Jurkat, Clone E6-1 (cell line): ENCODE measurements at regions not wholly inside any gene's neighbourhood (a gene's known extent, or its start where the extent isn't known, plus 50 kb on each side); places are given as distances from the start of the nearest gene placed in this dataset.

ENCODE experiments used
- DNase-seq: peaks from one replicate; pipeline ENCODE4 v3.0.0-alpha.2; 2011; ENCODE audit warnings: low read depth, low spot score
- H3K4me3 ChIP-seq: 2 replicates; pipeline ENCODE4 v1.5.1; 2011; ENCODE audit warnings: mild to moderate bottlenecking, low read length, control low read depth, moderate library complexity

DNA sequence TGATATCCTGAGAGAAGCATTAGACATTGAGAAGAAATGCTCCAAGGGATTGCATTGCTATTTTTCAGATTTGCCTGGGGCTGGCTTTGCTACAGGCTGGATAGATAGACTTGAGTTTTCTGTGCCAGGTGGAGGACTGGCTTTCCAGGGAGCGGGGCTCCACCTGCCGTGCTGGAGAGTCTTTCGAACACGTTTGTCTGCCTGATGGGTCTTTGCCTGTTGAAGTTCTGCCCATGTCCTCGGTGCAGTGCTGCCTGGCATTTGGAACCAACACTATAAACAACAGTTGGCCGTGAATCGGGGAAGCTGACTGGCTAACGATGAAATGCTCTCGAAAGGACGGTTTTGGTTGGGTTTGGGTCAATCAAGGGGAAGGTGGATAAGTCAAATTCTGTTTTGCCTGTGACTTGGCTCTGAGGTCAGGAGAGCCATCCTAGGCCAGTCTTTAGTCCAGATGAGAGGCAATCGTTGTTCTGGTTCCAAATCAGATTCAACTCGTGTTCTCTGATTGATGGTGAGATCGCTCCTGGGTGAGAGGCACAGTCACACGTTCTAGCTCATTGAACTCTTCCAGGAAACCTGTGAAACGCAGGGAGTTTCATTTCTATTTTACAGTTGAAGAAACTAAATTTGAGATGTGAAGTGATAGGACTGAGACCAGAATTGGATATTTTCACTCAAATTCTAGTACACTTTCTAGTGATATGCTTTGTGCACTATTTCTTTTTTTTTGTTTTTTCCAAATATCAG is 599.0 kb downstream of the TYW1 start:
- no peak for DNase-seq

DNA sequence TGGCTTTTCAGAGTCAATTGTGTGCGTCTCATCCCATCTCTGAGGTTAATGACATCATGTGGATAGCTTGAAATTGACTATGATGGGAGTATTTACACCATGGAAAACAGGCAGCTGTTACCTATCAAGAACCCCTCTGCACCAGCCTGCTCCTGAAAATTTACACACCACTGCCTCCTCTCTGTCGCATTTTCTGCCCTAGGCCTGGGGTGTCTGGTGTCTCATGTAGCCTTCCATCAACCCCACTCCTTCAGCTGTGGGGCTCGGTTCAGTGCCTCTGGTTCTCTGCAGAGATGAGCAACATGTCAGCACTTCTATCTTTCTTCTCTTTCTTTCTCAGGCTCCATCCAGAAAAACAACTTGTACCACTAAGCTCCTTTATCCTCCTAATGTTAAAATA is 600.5 kb downstream of the TYW1 start:
- no peak for DNase-seq

More for the DNA sequence above, 599.0 kb downstream of the TYW1 start:
- no peak overlapping the region for H3K4me3 ChIP-seq

DNA sequence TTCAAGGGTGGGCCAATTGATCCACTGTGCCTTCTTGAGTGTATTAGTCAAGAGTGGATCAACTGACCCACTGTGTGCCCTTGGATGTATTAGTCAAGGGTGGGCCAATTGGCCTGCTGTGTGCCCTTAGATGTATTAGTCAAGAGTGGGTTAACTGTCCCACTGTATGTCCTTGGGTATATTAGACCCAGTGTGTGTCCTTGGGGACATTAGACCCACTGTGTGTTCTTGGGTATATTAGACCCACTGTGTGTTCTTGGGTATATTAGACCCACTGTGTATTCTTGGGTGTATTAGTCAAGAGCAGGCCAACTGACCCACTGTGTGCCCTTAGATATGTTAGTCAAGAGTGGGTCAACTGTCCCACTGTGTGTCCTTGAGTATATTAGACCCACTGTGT is 601.8 kb downstream of the TYW1 start:
- H3K4me3 ChIP-seq: no peak overlapping the region

More for the DNA sequence above, 600.5 kb downstream of the TYW1 start:
- H3K4me3 ChIP-seq: no peak overlapping the region

DNA sequence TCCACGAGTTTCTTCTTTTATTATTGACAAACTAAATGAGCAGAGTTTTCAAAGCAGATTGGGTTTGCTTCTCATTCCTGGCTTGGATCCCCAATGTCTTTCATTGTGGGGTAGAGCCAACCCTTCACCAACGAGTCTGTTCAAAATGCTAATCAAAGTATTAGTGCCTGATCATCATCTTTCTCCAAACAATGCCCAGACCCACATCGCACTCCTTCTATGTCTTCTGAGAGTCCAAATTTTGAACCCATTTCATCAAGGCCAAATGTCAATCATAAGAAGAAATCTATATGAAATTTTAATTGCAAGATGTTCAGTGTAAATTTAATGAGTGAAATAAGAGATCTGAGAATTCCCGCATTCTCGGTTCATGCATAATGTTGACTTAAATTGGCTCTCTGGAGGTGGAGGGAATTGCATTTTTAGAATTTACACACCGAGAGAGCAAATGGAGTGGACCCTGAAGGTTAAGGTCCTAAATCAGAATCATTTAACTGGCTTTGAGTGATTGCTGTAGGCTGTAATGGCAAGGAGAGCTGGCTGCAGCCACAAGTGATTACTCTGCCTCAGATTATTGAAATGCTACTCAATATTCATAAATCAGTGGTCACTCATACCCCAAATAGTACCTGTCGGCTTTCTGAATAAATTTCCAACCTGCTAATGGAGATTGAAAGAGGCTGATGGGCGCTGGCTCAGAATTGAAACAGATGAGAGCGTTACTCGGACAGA is 602.9 kb downstream of the TYW1 start:
- DNase-seq: no peak
- no peak overlapping the region for H3K4me3 ChIP-seq

More for the DNA sequence above, 601.8 kb downstream of the TYW1 start:
- DNase-seq: no peak

DNA sequence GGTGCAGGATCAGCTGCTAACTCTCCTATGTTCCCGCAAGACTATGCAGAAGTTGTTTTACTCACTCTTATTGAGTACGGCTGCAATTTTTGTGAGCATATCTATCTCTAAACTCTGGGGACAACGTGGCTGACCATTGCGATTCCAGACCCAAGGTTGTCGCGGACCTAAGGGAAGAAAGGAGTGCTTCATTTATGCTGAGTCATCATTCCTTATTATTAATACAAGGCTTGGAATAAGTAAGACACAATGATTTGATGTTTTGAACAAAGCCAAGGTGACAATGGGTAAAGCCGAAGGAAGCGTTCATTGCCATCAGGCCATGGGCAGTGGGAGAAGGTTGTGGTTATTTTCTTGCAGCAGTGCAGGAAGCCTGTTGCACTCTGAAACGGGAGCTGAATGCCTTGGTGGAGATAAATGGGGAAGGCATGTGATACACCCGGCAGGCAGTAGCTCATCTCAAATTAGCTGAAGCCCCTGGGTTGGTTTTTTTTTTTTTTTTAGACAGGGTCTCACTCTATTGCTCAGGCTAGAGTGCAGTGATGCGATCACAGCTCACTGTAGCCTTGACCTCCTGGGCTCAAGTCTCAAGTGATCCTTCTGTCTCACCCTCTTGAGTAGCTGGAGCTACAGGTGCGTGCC is 605.7 kb downstream of the TYW1 start:
- DNase-seq: no peak
- no peak overlapping the region for H3K4me3 ChIP-seq

DNA sequence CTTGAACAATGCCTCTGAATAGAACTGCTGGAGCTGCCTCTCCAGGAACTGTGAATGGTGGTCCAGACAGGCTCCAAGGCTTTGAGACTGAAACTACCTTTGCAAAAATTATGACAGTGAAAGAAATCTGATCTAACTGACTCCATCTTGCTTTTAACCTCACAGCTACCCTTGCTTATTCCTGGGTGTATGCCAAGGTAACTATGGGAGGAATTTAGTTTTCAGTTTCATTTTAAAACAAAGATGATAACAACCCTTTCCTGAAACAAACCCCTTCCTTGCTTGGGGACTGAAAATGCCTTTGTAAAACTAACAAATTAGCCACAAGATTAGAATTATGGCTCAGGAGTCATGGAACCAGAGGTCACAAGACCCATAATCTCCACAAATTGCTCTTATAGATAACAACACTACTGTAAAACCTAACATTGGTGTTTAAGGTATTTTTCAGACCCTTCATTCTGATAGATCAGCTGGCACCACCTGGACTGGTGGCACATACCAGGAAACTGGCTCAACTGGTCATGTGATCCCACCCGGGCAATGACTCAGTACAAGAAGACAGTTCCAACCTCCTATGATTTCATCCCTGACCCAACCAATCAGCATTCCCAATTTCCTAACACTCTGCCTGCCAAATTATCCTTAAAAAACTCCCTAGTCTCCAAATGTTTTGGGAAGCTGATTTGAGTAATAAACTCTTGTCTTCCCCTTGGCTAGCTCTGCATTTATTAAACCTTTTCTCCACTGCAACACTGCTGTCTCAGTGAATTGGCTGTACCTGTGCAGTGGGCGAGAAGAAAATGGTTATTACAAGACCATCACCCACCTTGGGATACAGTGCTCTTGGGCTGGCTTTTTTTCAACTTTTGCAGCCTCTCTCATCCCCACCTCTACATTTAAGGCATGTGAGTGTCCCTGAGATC is 608.1 kb downstream of the TYW1 start:
- no peak for DNase-seq
- H3K4me3 ChIP-seq: no peak overlapping the region

DNA sequence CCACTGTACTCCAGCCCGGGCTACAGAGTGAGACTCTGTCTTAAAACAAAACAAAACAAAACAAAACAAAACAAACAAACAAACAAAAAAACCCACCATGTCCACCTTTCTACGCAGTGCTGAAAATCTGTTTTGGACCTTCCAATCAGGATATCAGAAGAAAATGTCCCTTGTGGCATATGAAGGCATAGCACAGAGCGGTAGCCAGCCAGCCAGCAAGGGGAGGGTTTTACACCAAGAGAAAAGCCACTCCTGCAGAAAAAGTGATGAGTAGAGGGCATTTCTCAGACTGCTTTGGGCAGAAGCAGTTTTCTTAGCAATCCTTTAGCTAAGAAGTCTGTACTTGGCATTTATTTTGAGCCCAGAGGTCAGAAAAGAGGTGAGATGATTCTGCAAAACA is 612.2 kb downstream of the TYW1 start:
- DNase-seq: no peak

DNA sequence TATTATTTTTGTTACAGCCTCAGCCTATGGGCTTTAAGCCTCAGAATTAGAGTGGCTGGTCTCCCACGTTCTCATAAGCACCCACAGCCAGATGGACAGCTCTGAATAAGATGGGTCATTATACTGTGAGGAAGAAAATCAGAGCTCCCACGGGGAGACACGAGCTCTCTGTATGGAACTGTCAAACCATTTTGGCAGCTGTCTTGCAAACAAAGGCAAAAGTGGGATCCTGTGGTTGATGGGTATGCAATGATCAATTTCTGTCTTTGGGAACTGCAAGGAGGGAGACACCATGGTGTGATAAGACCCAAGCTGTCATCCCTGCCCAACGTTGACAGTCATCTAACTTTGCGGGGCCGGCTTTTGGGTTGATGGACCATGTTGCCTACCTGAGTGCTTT is 614.3 kb downstream of the TYW1 start:
- no peak overlapping the region for H3K4me3 ChIP-seq
- no peak for DNase-seq

More for the DNA sequence above, 612.2 kb downstream of the TYW1 start:
- no peak overlapping the region for H3K4me3 ChIP-seq

DNA sequence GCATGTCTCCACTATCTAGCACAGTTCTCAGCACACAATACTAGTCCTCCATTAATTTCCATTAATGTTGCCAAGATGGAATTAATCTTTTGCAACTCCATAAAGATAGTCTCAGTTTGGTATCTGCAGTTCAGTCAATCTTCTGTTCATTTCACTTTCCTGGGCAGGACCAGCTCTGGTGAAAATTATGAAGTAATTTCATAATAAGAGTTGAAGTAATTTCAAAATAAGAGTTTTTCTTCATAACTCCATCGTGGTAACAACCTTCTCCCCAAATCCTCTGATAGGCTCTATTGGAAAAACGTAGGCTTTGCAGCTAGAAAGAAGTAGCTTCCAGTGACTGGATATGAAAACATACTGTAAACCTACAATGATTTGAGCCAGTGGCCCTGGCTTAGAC is 618.2 kb downstream of the TYW1 start:
- no peak overlapping the region for H3K4me3 ChIP-seq
- no peak for DNase-seq

DNA sequence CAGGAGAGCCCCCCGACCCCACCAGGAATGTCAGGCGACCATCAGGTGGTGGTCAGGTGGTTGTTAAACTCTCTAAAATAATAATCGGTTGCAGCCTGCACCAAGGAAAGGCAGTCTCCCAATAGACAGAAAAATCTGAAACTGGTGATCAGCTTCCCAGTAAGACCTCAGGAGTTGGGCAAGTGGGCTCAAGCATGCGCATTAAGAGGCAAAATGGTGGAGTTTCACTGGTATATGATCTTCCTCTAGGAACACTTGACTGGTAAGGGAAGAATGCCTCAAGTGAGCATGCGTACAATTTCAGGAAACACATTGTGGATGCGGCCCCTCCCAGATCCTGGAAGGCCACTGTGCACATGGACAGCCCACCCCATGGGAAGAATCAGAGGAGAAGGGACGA is 619.9 kb downstream of the TYW1 start:
- no peak for DNase-seq
- H3K4me3 ChIP-seq: no peak overlapping the region

DNA sequence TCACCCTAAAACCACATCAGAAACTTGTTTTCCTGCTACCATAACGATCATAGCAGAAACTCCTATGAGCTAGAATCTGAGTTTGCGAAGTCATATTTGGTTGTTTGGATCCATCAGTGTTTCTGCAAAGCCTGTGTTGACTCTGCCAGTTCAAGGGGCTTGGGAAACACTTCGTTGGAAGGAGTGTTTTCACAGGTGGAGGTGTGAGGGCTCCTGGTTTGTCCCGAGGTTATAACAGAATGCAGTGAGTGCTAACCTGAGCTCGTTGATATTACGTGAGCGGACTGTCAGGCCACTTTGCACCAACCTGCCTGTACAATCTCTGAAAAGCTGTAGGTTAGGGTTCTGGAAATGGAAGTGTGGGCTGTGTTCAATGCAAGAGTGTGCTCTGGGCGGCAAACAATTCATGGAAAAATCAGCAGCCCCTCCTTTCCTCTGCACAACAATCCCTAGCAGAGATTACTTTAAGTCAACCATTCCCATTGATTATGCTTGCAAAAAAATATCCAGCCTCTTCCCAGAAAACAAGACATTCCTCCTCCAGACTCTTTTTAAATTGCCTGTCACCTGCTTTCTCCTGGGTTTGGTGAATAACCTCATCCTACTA is 622.0 kb downstream of the TYW1 start:
- H3K4me3 ChIP-seq: no peak overlapping the region
- DNase-seq: no peak

DNA sequence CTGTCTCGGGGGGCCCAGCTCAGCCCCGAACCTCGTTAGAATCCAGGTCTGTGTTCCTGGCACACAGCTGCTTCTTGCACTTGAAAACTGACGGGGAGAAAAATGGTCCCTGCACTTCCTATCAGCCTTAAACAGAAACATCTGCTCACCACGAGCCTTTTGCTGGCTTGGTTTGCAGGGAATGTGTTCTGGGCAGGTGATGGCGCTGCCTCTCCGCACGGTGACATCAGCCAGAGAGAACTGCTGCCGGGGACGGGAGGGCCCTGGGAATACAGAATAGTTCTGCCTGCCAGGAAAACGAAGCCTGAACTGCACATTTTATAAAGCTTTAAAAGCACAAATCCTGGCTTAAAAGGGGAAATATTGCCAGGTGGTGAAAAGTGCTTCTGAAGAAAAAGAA is 622.5 kb downstream of the TYW1 start:
- no peak overlapping the region for H3K4me3 ChIP-seq
- DNase-seq: no peak

DNA sequence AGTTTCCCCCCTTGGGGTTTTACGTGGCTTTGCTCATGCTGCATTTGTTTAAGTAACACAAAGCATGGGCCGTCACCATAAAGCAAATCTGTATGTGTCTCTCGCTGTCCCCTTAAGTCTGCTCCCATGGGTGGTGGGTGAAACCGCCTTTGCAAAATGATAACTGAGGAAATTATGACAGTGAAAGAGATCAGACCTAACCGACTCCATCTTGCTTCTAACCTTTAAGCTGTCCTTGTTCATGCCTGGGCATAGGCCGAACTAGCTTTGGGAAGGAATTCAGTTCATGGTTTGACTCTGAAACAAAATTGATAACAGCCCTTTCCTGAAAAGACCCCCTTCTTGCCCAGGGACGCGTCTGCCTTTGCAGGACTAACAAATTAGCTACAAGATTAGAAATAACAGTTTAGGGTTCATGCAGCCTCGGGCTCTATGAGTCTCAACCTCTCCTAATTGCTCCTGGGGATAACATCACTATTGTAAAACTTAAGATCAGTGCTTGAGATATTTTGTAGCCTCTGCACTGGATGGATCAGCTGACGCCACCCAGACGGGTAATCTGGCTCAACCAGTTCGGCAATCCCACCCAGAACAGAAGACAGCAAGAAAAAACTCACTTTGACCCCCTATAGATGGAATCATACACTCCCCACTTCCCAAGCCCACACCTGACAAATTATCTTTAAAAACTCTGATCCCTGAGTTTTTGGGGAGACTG is 623.7 kb downstream of the TYW1 start:
- H3K4me3 ChIP-seq: no peak overlapping the region
- no peak for DNase-seq

DNA sequence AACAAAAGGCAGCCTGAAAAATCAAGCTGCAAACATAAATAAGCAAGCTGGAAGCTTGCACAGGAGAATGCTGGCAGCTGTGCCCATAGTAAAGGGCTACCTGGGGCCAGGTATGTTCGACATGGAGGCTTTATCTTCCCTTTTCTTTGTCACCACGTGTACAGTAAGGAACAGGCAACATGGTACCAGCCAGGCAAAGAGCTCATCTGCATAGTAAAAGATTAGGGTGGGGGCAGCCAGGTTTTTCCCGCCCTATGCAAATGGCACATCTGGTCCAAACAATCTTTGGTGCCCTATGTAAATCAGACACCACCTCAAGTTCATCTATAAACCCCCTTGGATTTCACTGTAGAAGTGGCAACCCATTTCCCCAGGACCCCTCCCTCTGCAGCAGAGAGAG is 625.1 kb downstream of the TYW1 start:
- no peak for DNase-seq
- no peak overlapping the region for H3K4me3 ChIP-seq

DNA sequence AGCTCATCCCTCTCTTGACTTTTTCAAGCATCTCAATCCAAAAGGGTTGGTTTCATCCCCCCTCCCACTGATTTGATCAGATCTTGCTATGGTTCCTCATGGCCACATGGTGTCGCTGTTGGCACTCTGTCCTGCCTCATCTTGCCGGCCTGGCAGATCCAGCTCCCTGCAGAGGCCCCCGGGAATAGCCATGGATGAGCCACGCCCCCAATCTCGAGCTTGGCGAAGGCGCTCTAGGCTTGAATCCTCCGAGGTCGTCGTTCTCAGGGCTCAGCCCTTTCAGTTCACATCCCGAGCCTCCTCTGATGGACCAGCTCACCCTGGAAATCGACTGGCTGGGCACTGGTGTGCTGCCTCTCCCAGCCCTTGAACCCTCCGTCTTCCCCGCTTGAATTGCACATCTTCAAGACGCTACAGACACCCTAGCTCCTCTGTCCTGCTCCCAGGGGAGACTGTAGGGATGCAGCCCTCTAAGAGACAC is 628.7 kb downstream of the TYW1 start:
- H3K4me3 ChIP-seq: no peak overlapping the region
- peak; percentile 11 for DNase-seq

DNA sequence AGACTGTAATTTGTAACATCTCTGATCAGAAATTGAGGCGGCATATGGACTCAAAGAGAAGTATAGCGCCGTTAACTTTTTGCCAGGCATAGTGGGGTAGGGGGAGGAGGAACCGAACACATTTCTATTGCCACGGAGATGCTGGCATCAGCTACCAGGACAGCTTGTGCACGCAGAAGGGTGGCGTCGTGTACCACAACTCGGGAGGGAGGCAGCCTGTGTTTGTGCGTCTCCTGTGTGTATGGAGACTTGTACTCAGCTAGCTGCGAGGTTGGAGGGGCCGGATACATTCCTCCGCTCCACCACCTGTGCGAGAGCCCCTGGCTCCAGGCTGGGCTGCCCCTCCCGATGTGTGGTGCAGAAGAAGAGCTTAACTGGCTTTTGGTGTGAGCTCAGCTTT is 634.8 kb downstream of the TYW1 start:
- H3K4me3 ChIP-seq: no peak overlapping the region
- no peak for DNase-seq

DNA sequence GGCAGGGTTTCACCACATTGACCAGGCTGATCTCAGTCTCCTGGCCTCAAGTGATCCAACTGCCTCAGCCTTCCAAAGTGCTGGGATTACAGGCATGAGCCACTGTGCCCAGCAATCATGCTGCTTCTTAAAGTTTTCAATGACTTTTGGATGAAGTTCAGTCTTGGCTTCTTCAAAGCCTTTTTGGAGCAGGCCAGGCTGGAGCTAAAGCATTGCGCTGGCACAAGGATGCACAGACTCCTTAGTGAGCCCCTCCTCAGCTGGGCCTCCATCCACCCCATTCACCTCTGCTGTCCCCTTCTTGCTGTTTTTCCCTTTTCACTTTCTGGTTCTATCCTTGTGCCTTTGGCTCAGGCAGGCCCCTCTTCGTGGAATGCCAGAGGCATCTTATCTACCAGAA is 638.6 kb downstream of the TYW1 start:
- DNase-seq: no peak
- no peak overlapping the region for H3K4me3 ChIP-seq

DNA sequence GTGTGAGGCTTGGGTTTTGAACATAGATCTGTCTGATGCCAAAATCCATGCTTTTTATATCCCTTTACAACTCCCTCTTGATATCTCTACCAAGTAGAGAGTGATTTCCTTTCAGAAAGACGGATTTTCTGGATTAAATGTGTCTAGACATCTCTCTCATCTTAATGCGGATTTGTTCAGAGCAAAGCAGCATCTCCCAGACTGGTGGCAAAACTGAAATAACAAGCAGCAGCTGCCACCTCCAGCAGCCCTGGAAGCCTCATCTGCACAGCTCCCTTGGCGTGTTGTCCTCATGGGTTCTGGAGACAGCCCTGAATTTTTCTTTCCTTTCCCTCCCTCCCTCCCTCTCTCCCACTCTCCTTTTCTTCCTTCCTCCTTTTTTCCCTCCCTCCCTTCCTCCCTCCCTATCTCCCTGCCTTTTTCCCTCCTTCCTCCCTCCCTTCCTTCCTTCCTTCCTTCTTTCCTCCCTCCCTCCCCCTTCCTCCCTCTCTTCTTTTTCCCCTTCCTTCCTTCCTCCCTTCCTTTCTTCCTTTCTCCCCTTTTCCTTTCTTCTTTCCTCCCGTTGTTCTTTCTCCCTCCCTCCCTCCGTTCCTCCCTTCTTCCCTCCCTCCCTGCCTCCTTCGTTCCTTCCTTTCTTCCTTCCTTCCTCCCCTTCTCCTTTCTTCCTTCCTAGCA is 639.9 kb downstream of the TYW1 start:
- no peak for DNase-seq
- no peak overlapping the region for H3K4me3 ChIP-seq
